SU-DHL-6 (cell line): ENCODE measurements at regions not wholly inside any gene's neighbourhood (a gene's known extent, or its start where the extent isn't known, plus 50 kb on each side); places are given as distances from the start of the nearest gene placed in this dataset.

ENCODE experiments used
- EZH2phosphoT487 ChIP-seq: fragments of 200-600 bp; sonication (generic), shearing (Covaris generic); conservative IDR thresholded peaks from 2 replicates; pipeline ENCODE4 v1.6.1; 2018; ENCODE audit warnings: mild to moderate bottlenecking, antibody characterized with exemption, low read length, moderate library complexity, mixed read lengths
- TF ChIP-seq, protein P1 (sequence below): fragments of 200-600 bp; sonication (generic); IDR thresholded peaks from one replicate; pipeline ENCODE4 v1.5.1; 2017; ENCODE audit warnings: antibody characterized with exemption, mild to moderate bottlenecking, low read length, moderate library complexity; ENCODE audit not compliant: insufficient read depth, poor library complexity, severe bottlenecking

DNA sequence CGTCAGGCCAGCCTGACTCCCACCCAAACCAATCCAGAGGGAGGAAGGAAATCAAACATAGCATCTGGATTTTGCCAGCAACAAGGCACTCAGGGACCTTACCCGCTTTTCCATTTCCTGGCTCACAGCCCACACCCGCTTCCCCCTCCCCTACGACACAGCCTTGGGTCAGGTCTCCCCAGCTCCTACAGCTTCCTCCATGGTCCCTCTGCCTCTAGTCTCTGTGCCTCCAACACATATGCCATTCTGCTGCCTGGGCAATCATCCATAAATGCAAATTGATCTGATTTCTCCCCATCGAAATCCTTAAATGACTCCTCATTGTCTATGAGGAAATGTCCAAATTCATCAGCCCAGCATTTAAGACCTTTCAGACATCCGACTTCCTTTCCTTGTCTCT, 53.2 kb upstream of the CUX1 start:
- TF ChIP-seq, protein P1, sequence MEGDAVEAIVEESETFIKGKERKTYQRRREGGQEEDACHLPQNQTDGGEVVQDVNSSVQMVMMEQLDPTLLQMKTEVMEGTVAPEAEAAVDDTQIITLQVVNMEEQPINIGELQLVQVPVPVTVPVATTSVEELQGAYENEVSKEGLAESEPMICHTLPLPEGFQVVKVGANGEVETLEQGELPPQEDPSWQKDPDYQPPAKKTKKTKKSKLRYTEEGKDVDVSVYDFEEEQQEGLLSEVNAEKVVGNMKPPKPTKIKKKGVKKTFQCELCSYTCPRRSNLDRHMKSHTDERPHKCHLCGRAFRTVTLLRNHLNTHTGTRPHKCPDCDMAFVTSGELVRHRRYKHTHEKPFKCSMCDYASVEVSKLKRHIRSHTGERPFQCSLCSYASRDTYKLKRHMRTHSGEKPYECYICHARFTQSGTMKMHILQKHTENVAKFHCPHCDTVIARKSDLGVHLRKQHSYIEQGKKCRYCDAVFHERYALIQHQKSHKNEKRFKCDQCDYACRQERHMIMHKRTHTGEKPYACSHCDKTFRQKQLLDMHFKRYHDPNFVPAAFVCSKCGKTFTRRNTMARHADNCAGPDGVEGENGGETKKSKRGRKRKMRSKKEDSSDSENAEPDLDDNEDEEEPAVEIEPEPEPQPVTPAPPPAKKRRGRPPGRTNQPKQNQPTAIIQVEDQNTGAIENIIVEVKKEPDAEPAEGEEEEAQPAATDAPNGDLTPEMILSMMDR = no peak
- TF ChIP-seq EZH2phosphoT487 = no peak
